Bronchial epithelial cell (primary cell): ENCODE measurements at regions not wholly inside any gene's neighbourhood (a gene's known extent, or its start where the extent isn't known, plus 50 kb on each side); places are given as distances from the start of the nearest gene placed in this dataset.
"Not testable (repeated sequence)": the region's sequence is repeated elsewhere in the genome, so short reads cannot be mapped to it uniquely, and the experiment has no call there.

Source experiments
- DNase-seq: peaks from one replicate; pipeline ENCODE4 v3.0.0-alpha.2; 2010; ENCODE audit warnings: low read depth
- FAIRE-seq: peaks from 2 replicates; lab custom pipeline; 2011; peaks lifted over from hg19 to GRCh38; lab: Jason Lieb, UNC
- H3K27me3 ChIP-seq: 2 replicates; pipeline ENCODE4 v1.5.1; 2011; ENCODE audit warnings: low read length; ENCODE audit not compliant: control insufficient read depth, insufficient read depth
- H3K36me3 ChIP-seq: 2 replicates; pipeline ENCODE4 v1.5.1; 2011; ENCODE audit warnings: low read length; ENCODE audit not compliant: control insufficient read depth, insufficient read depth
- H3K4me3 ChIP-seq: 2 replicates; pipeline ENCODE4 v1.5.1; 2011; ENCODE audit warnings: mild to moderate bottlenecking, low read depth, low read length, control low read depth
- CTCF ChIP-seq: IDR thresholded peaks from 2 replicates; pipeline ENCODE4 v1.5.1; 2011; ENCODE audit warnings: mild to moderate bottlenecking, moderate library complexity, low read length, control low read depth, inconsistent platforms; ENCODE audit not compliant: insufficient read depth, severe bottlenecking

- TF ChIP-seq CTCF: no peak
- Histone ChIP-seq H3K36me3 (no peaks in the 10 kb centered on the region), H3K27me3 (no peaks in the 10 kb centered on the region), H3K4me3 (no peak overlapping the region)
- no peak for DNase-seq
- no peak for FAIRE-seq
These were observed 292.3 kb upstream of the CADM2 start for GRCh38 chr3:84666468-84666867.

GRCh38 chr3:84679211-84679610 is 279.6 kb upstream of the CADM2 start:
- no peak overlapping the region for H3K4me3 ChIP-seq
- DNase-seq: no peak
- no peak for TF ChIP-seq CTCF
- no peaks in the 10 kb centered on the region for H3K36me3 ChIP-seq
- FAIRE-seq: no peak
- no peaks in the 10 kb centered on the region for H3K27me3 ChIP-seq

- FAIRE-seq (no peak), DNase-seq (no peak)
- Histone ChIP-seq H3K27me3 (no peaks in the 10 kb centered on the region), H3K4me3 (no peak overlapping the region), H3K36me3 (no peaks in the 10 kb centered on the region)
- TF ChIP-seq CTCF: no peak
These were observed 278.1 kb upstream of the CADM2 start for GRCh38 chr3:84680700-84681099.

GRCh38 chr3:84683493-84683892 is 275.3 kb upstream of the CADM2 start:
- H3K4me3 ChIP-seq: no peak overlapping the region
- FAIRE-seq (no peak), DNase-seq (no peak)
- H3K36me3 ChIP-seq: no peaks in the 10 kb centered on the region
- TF ChIP-seq CTCF: no peak
- H3K27me3 ChIP-seq: no peaks in the 10 kb centered on the region

GRCh38 chr3:84685467-84685866 is 273.3 kb upstream of the CADM2 start:
- H3K36me3 ChIP-seq: no peaks in the 10 kb centered on the region
- no peaks in the 10 kb centered on the region for H3K27me3 ChIP-seq
- DNase-seq (no peak), FAIRE-seq (no peak)
- H3K4me3 ChIP-seq: no peak overlapping the region
- no peak for TF ChIP-seq CTCF

- no peak for FAIRE-seq
- no peak for DNase-seq
- TF ChIP-seq CTCF: no peak
These were observed 266.5 kb upstream of the CADM2 start for GRCh38 chr3:84692261-84692660.

GRCh38 chr3:84710288-84710687 is 248.5 kb upstream of the CADM2 start:
- H3K4me3 ChIP-seq, H3K36me3 ChIP-seq, DNase-seq, FAIRE-seq, H3K27me3 ChIP-seq: not testable (repeated sequence)

More at GRCh38 chr3:84692261-84692660, 266.5 kb upstream of the CADM2 start:
- no peaks in the 10 kb centered on the region for H3K36me3 ChIP-seq
- no peaks in the 10 kb centered on the region for H3K27me3 ChIP-seq
- H3K4me3 ChIP-seq: no peak overlapping the region
